ENCODE measurements at regions not wholly inside any gene's neighbourhood (a gene's known extent, or its start where the extent isn't known, plus 50 kb on each side); places are given as distances from the start of the nearest gene placed in this dataset.

DNA sequence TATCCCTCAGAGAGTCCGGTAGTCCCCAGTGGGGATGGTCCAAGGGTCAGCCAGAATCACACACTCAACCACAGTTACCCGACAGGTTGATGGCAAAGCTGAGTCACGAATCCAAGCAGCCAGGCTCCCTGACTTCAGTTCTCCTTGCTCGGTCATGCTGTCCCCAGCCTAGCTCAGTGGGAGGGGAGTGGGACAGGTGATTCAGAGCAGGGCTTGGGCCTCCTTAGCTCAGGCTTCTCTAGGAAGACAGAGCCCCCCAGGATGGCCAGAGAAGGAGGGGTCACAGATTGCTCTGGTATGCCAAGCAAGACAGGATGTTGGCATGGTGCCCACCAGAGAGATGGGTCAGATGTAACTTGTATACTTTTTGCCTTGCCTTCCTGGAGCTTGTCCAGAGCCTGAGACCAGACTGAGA lies 66.5 kb downstream of the EFNB1 start:
- FAIRE-seq: no peak
- peak overlapping the region; percentile 78 to 80 for H3K27ac ChIP-seq (ENCODE audit: low read depth in 2 of 2, low read length in 2 of 2)
- H3K36me3 ChIP-seq (ENCODE audit: control insufficient read depth in 2 of 3, insufficient read depth in 3 of 3, low read length in 3 of 3): no peaks in the 10 kb centered on the region
- DNase-seq: peak in 4 of 5 donors; percentile 28 to 69 (median 53)
- H3K4me1 ChIP-seq (ENCODE audit: control insufficient read depth in 2 of 3, insufficient read depth in 2 of 3, low read depth in 1 of 3, low read length in 3 of 3): peaks cover 0 to 19% (median 8%) of the 10 kb centered on the region in 3 donors
- H3K9me3 ChIP-seq (ENCODE audit: control insufficient read depth in 2 of 3, insufficient read depth in 1 of 3, low read length in 3 of 3): no peaks in the 10 kb centered on the region
- no peak overlapping the region for H3K4me3 ChIP-seq (ENCODE audit: low read length in 3 of 3)
- intact Hi-C loops (cut with DNase I): no loop called here
- no peak for TF ChIP-seq CTCF (IDR thresholded peaks at IDR 0.05; ENCODE audit: borderline replicate concordance, extremely low read depth, insufficient read depth)
- H3K27me3 ChIP-seq (ENCODE audit: control insufficient read depth, insufficient read depth, low read length): no peaks in the 10 kb centered on the region
- peak overlapping the region in 1 of 3 donors; percentile 51 for H3K9ac ChIP-seq (ENCODE audit: low read length in 3 of 3)

DNA sequence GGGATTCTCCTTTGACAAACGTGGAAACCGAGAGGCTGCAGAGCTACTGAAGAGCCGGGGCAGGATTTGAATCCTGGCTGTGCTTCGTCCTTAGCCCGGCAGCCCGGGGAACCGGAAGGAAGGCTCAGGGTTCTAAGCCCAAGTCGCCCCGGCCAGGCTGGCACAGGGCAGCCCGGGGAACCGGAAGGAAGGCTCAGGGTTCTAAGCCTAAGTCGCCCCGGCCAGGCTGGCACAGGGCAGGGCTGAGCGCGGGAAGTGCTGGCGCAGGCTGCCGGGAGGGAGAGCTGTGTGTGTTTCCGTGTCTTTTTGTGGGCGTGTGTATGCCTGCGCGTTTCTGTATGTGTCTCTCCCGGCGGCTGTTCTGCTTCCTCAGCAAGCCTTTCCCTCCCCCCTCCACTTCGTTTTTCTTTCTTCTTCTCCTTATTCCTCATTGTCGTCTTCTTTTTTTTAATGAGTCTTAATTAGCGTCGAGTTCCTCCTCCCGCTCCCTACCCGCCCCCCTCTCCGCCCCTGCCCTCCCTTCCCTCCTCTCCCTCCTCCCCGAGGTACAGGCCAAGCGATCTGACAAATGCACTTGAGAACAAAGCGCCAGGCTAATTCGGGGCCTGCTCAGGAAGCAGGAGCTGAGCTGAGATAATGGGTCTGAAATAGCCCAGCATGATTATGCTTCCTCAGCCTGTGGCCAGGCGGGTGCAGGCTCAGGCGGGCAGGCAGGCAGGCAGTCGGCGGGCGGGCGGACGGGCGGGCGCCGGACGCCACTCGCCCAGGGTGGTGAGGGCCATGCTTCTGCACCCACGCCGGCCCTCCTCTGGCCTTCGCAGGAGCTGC lies 65.9 kb downstream of the EFNB1 start:
- H3K27me3 ChIP-seq (ENCODE audit: control insufficient read depth, insufficient read depth, low read length): no peaks in the 10 kb centered on the region
- no peak for TF ChIP-seq CTCF (IDR thresholded peaks at IDR 0.05; ENCODE audit: borderline replicate concordance, extremely low read depth, insufficient read depth)
- H3K4me1 ChIP-seq (ENCODE audit: control insufficient read depth in 2 of 3, insufficient read depth in 2 of 3, low read depth in 1 of 3, low read length in 3 of 3): peaks cover 0 to 19% (median 8%) of the 10 kb centered on the region in 3 donors
- H3K4me3 ChIP-seq (ENCODE audit: low read length in 3 of 3): peak overlapping the region in 1 of 3 donors; percentile 25
- peak overlapping the region in 1 of 3 donors; percentile 24 for H3K9ac ChIP-seq (ENCODE audit: low read length in 3 of 3)
- DNase-seq (peak; percentile 48 to 86 (median 67)), FAIRE-seq (no peak)
- H3K36me3 ChIP-seq (ENCODE audit: control insufficient read depth in 2 of 3, insufficient read depth in 3 of 3, low read length in 3 of 3): no peaks in the 10 kb centered on the region
- H3K27ac ChIP-seq (ENCODE audit: low read depth in 2 of 2, low read length in 2 of 2): peak overlapping the region; percentile 78 to 80
- H3K9me3 ChIP-seq (ENCODE audit: control insufficient read depth in 2 of 3, insufficient read depth in 1 of 3, low read length in 3 of 3): no peaks in the 10 kb centered on the region
- intact Hi-C loops (cut with DNase I): no loop called here

GRCh38 chrX:68894142-68894512 lies 65.3 kb downstream of the EFNB1 start:
- Histone ChIP-seq H3K9ac (ENCODE audit: low read length in 3 of 3) (peak overlapping the region in 1 of 3 donors; percentile 24), H3K9me3 (ENCODE audit: control insufficient read depth in 2 of 3, insufficient read depth in 1 of 3, low read length in 3 of 3) (no peaks in the 10 kb centered on the region), H3K27me3 (ENCODE audit: control insufficient read depth, insufficient read depth, low read length) (no peaks in the 10 kb centered on the region), H3K36me3 (ENCODE audit: control insufficient read depth in 2 of 3, insufficient read depth in 3 of 3, low read length in 3 of 3) (no peaks in the 10 kb centered on the region), H3K4me3 (ENCODE audit: low read length in 3 of 3) (peak overlapping the region in 1 of 3 donors; percentile 25), H3K4me1 (ENCODE audit: control insufficient read depth in 2 of 3, insufficient read depth in 2 of 3, low read depth in 1 of 3, low read length in 3 of 3) (peaks cover 0 to 19% (median 8%) of the 10 kb centered on the region in 3 donors), H3K27ac (ENCODE audit: low read depth in 2 of 2, low read length in 2 of 2) (peak overlapping the region; percentile 78 to 80)
- intact Hi-C loops (cut with DNase I): no loop called here
- DNase-seq (no peak), FAIRE-seq (no peak)
- no peak for TF ChIP-seq CTCF (IDR thresholded peaks at IDR 0.05; ENCODE audit: borderline replicate concordance, extremely low read depth, insufficient read depth)
